OCI-LY3 (cell line): ENCODE measurements at regions not wholly inside any gene's neighbourhood (a gene's known extent, or its start where the extent isn't known, plus 50 kb on each side); places are given as distances from the start of the nearest gene placed in this dataset.

Source experiments
- H2AFZ ChIP-seq: fragments of 200-600, 300-600 bp; shearing (Covaris generic); 2 replicates; pipeline ENCODE4 v1.6.0; 2014; ENCODE audit warnings: antibody characterized with exemption, low read depth, low read length
- H3K27ac ChIP-seq: fragments of 200-600, 300-600 bp; sonication (generic); 2 replicates; pipeline ENCODE4 v1.5.1; 2014; ENCODE audit warnings: mild to moderate bottlenecking, low read length, moderate library complexity, mixed read lengths
- H3K27me3 ChIP-seq: fragments of 200-600, 300-600 bp; sonication (generic); 2 replicates; pipeline ENCODE4 v1.6.1; 2014; ENCODE audit warnings: low read depth, low read length, mixed read lengths
- H3K36me3 ChIP-seq: fragments of 200-600, 300-600 bp; sonication (generic); replicated peaks from 2 replicates; pipeline ENCODE3; 2014; ENCODE audit warnings: low read depth, low read length, mixed read lengths
- H3K4me1 ChIP-seq: fragments of 300-600, 200-600 bp; sonication (generic); 2 replicates; pipeline ENCODE4 v1.6.1; 2014; ENCODE audit warnings: low read length, mixed read lengths
- H3K4me2 ChIP-seq: fragments of 200-600, 300-600 bp; sonication (generic); 2 replicates; pipeline ENCODE4 v1.6.1; 2014; ENCODE audit warnings: low read length, mixed read lengths
- H3K4me3 ChIP-seq: fragments of 300-600, 200-600 bp; sonication (generic); 2 replicates; pipeline ENCODE4 v1.5.1; 2014; ENCODE audit warnings: antibody characterized with exemption, mild to moderate bottlenecking, low read length, moderate library complexity
- H3K79me2 ChIP-seq: fragments of 300-600, 200-600 bp; shearing (Covaris generic); 2 replicates; pipeline ENCODE4 v1.6.1; 2014; ENCODE audit warnings: mild to moderate bottlenecking, low read length, mixed read lengths
- H3K9ac ChIP-seq: fragments of 300-600, 200-600 bp; shearing (Covaris generic); 2 replicates; pipeline ENCODE4 v1.6.0; 2014; ENCODE audit warnings: mild to moderate bottlenecking, low read length, moderate library complexity
- H3K9me3 ChIP-seq: fragments of 200-600, 300-600 bp; shearing (Covaris generic); 2 replicates; pipeline ENCODE4 v1.6.1; 2014; ENCODE audit warnings: low read length, mixed read lengths; ENCODE audit not compliant: insufficient read depth
- H4K20me1 ChIP-seq: fragments of 200-600, 300-600 bp; sonication (generic); 2 replicates; pipeline ENCODE4 v1.6.1; 2016; ENCODE audit warnings: low read length, mixed read lengths; ENCODE audit not compliant: insufficient read depth
- CTCF ChIP-seq: fragments of 200-600, 300-600 bp; sonication (generic); IDR thresholded peaks from 2 replicates; pipeline ENCODE4 v1.5.1; 2014; ENCODE audit warnings: antibody characterized with exemption, low read length, low read depth
- EZH2phosphoT487 ChIP-seq: fragments of 200-600 bp; shearing (Covaris generic); IDR thresholded peaks from 2 replicates; pipeline ENCODE4 v1.6.1; 2018; ENCODE audit warnings: antibody characterized with exemption, mixed run types, low read depth

DNA sequence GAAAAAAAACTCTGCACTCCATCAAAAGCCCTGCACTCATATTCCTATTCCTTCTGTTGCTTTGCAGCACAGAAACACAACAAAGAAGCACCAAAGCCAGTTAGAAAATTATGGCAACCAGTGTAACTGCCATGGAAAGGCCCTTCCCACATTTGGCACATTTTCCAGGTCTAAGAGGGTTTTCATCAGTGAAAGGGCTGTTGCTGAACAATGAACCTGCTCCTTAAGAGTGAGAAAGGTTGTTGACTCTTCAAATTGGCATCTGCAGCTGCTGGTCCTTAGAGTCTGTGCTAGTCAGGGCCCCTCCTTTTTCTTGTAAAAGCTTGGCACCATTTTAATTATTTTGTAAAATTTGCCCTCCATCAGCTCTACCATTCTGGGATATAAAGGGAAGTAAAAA lies 378.7 kb upstream of the KITLG start:
- no peaks in the 10 kb centered on the region for H3K9me3 ChIP-seq
- H3K27ac ChIP-seq: no peak overlapping the region
- H2AFZ ChIP-seq: no peak overlapping the region
- TF ChIP-seq EZH2phosphoT487 (no peak), CTCF (no peak)
- H3K79me2 ChIP-seq: no peaks in the 10 kb centered on the region
- no peaks in the 10 kb centered on the region for H3K4me1 ChIP-seq
- H3K4me2 ChIP-seq: no peak overlapping the region
- H3K36me3 ChIP-seq: no peaks in the 10 kb centered on the region
- H3K9ac ChIP-seq: no peak overlapping the region
- H4K20me1 ChIP-seq: no peaks in the 10 kb centered on the region
- H3K4me3 ChIP-seq: no peak overlapping the region
- no peaks in the 10 kb centered on the region for H3K27me3 ChIP-seq

GRCh38 chr12:88958153-88958552 lies 377.9 kb upstream of the KITLG start:
- no peaks in the 10 kb centered on the region for H3K27me3 ChIP-seq
- no peaks in the 10 kb centered on the region for H4K20me1 ChIP-seq
- H3K4me1 ChIP-seq: no peaks in the 10 kb centered on the region
- no peaks in the 10 kb centered on the region for H3K79me2 ChIP-seq
- no peaks in the 10 kb centered on the region for H3K9me3 ChIP-seq
- H3K4me3 ChIP-seq: no peak overlapping the region
- TF ChIP-seq CTCF (no peak), EZH2phosphoT487 (no peak)
- no peak overlapping the region for H2AFZ ChIP-seq
- H3K27ac ChIP-seq: no peak overlapping the region
- H3K36me3 ChIP-seq: no peaks in the 10 kb centered on the region
- no peak overlapping the region for H3K4me2 ChIP-seq
- no peak overlapping the region for H3K9ac ChIP-seq

DNA sequence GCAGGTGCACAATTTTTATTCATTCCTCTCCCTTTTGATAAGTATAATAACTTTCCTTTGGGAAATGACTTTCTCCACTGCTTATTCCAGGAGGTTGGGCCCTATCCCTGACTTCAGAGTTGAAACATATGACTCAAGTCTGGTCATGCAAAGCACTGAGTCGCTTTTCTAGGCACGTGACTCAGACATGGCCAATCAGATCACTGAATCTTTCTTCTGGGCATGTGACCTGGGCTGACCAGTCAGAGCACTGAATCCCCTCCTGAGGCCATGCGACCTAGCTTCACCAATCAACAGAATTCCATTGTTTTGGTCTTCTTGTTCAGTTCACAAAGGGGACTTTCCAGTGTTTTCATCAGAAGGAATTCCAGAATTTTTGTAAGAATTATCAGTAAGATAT lies 377.1 kb upstream of the KITLG start:
- no peaks in the 10 kb centered on the region for H3K4me1 ChIP-seq
- no peak overlapping the region for H3K4me2 ChIP-seq
- no peak overlapping the region for H3K27ac ChIP-seq
- TF ChIP-seq EZH2phosphoT487 (no peak), CTCF (no peak)
- H4K20me1 ChIP-seq: no peaks in the 10 kb centered on the region
- H3K79me2 ChIP-seq: no peaks in the 10 kb centered on the region
- H2AFZ ChIP-seq: no peak overlapping the region
- H3K4me3 ChIP-seq: no peak overlapping the region
- no peaks in the 10 kb centered on the region for H3K27me3 ChIP-seq
- H3K36me3 ChIP-seq: no peaks in the 10 kb centered on the region
- H3K9ac ChIP-seq: no peak overlapping the region
- H3K9me3 ChIP-seq: no peaks in the 10 kb centered on the region

DNA sequence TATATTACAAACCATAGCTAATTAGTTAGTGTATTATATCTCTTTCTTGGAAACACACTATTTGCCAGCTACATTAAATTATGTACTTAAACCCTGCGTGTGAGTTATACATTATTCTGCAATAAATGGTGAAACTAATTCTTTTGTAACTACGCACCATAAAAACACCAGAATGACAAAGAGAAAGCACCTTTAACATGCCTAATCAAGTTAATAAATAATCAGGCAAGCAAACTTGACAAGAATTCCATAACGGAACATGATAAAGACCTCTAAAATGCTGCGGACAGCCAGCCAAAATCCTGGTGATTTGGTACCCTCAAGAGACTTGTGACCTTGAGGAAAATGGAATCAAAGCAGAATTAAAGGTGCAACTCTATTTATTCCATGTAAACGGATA lies 375.3 kb upstream of the KITLG start:
- no peak overlapping the region for H3K9ac ChIP-seq
- no peak overlapping the region for H3K4me2 ChIP-seq
- no peaks in the 10 kb centered on the region for H3K36me3 ChIP-seq
- no peak for TF ChIP-seq CTCF
- no peak for TF ChIP-seq EZH2phosphoT487
- H3K4me3 ChIP-seq: no peak overlapping the region
- no peak overlapping the region for H2AFZ ChIP-seq
- H3K79me2 ChIP-seq: no peaks in the 10 kb centered on the region
- H3K9me3 ChIP-seq: no peaks in the 10 kb centered on the region
- H3K27ac ChIP-seq: no peak overlapping the region
- H3K4me1 ChIP-seq: no peaks in the 10 kb centered on the region
- no peaks in the 10 kb centered on the region for H4K20me1 ChIP-seq
- H3K27me3 ChIP-seq: no peaks in the 10 kb centered on the region
